H1 (cell line): ENCODE measurements at regions not wholly inside any gene's neighbourhood (a gene's known extent, or its start where the extent isn't known, plus 50 kb on each side); places are given as distances from the start of the nearest gene placed in this dataset.

Experiments
- CTCF ChIA-PET: fragments of 300-600 bp; sonication (Branson Sonifier 250); formaldehyde crosslinking; loops from one replicate; lab custom pipeline; 2021; ENCODE audit not compliant: partially characterized antibody; lab: Charles Lee
- POLR2A ChIA-PET: fragments of 300-600 bp; sonication (Branson Sonifier 250); formaldehyde crosslinking; loops from one replicate; lab custom pipeline; 2021; ENCODE audit warnings: inconsistent platforms; ENCODE audit not compliant: partially characterized antibody; lab: Charles Lee
- DNase-seq, 2 experiments: peaks; one replicate each; pipeline versions ENCODE4 v3.0.0 to v3.0.0-alpha.2; 2010 to 2022; ENCODE audit warnings: low spot score in 2 of 2, low read depth in 1 of 2, mixed read lengths in 1 of 2
- FAIRE-seq: peaks from 2 replicates; lab custom pipeline; 2011; peaks lifted over from hg19 to GRCh38; lab: Jason Lieb, UNC
- H2AFZ ChIP-seq: 2 replicates; pipeline ENCODE4 v1.8.1; 2012; ENCODE audit warnings: low read length, inconsistent platforms
- H2AK5ac ChIP-seq: 2 replicates; pipeline ENCODE4 v1.6.1; 2013; ENCODE audit warnings: low read depth, low read length
- H2BK120ac ChIP-seq: replicated peaks from 2 replicates; pipeline ENCODE3; 2013; ENCODE audit warnings: low read depth, low read length, inconsistent platforms
- H2BK12ac ChIP-seq: 2 replicates; pipeline ENCODE4 v1.6.1; 2013; ENCODE audit warnings: low read depth, low read length
- H2BK15ac ChIP-seq: 2 replicates; pipeline ENCODE4 v1.6.1; 2013; ENCODE audit warnings: low read length
- H2BK20ac ChIP-seq: 2 replicates; pipeline ENCODE4 v1.6.1; 2013; ENCODE audit warnings: low read length
- H2BK5ac ChIP-seq: 2 replicates; pipeline ENCODE4 v1.6.1; 2013; ENCODE audit warnings: low read depth, low read length
- H3K14ac ChIP-seq: 2 replicates; pipeline ENCODE4 v1.6.1; 2013; ENCODE audit warnings: inconsistent platforms; ENCODE audit not compliant: insufficient read length
- H3K18ac ChIP-seq: 2 replicates; pipeline ENCODE4 v1.6.1; 2013; ENCODE audit warnings: low read length; ENCODE audit errors: extremely low read depth
- H3K23ac ChIP-seq: 2 replicates; pipeline ENCODE4 v1.6.1; 2013; ENCODE audit warnings: inconsistent platforms; ENCODE audit not compliant: insufficient read length
- H3K23me2 ChIP-seq: 2 replicates; pipeline ENCODE4 v1.6.1; 2013; ENCODE audit warnings: low read depth, low read length
- H3K27ac ChIP-seq: 2 replicates; pipeline ENCODE4 v1.6.1; 2011; ENCODE audit warnings: low read depth, low read length, inconsistent platforms
- H3K27me3 ChIP-seq, 4 experiments: replicated peaks in 1 of 4; 1 replicate in 1 of 4; 2 replicates in 3 of 4; pipeline versions ENCODE4 v1.6.1 to v1.8.1; 2011 to 2013; ENCODE audit warnings: low read length in 3 of 4, mild to moderate bottlenecking in 3 of 4, inconsistent platforms in 2 of 4, mixed read lengths in 2 of 4, moderate library complexity in 1 of 4; ENCODE audit not compliant: control insufficient read depth in 3 of 4, insufficient read depth in 3 of 4; ENCODE audit errors: extremely low read depth in 1 of 4
- H3K36me3 ChIP-seq, 4 experiments: 2 replicates each; pipeline versions ENCODE4 v1.6.1 to v1.8.1; 2011 to 2013; ENCODE audit warnings: mild to moderate bottlenecking in 4 of 4, low read length in 3 of 4, moderate library complexity in 2 of 4, control low read depth in 1 of 4, inconsistent platforms in 1 of 4; ENCODE audit not compliant: insufficient read depth in 4 of 4, control insufficient read depth in 2 of 4
- H3K4ac ChIP-seq: replicated peaks from 2 replicates; pipeline ENCODE3; 2013; ENCODE audit warnings: low read length, low read depth, mixed read lengths, inconsistent platforms; ENCODE audit not compliant: insufficient read length
- H3K4me1 ChIP-seq, 4 experiments: replicated peaks in 1 of 4; 1 replicate in 1 of 4; 2 replicates in 3 of 4; pipeline versions ENCODE4 v1.6.1 to v1.8.1; 2011 to 2013; ENCODE audit warnings: low read length in 3 of 4, inconsistent platforms in 2 of 4, mixed read lengths in 1 of 4; ENCODE audit not compliant: insufficient read depth in 4 of 4, control insufficient read depth in 3 of 4
- H3K4me2 ChIP-seq, 2 experiments: 2 replicates each; pipeline versions ENCODE4 v1.6.1 to v1.8.1; 2011 to 2013; ENCODE audit warnings: low read depth in 2 of 2, low read length in 2 of 2, control low read depth in 1 of 2, inconsistent platforms in 1 of 2, mild to moderate bottlenecking in 1 of 2; ENCODE audit not compliant: insufficient read depth in 1 of 2
- H3K4me3 ChIP-seq, 4 experiments: fragments of 200-600, 300-600 bp in 1 of 4; sonication (generic), shearing (Covaris generic), sonication (Bioruptor Twin) in 1 of 4; 2 replicates each; pipeline versions ENCODE4 v1.5.1 to v1.8.1; 2011 to 2016; ENCODE audit warnings: low read length in 4 of 4, low read depth in 3 of 4, control low read depth in 2 of 4, inconsistent platforms in 2 of 4, mild to moderate bottlenecking in 2 of 4, mixed read lengths in 1 of 4, moderate library complexity in 1 of 4; ENCODE audit not compliant: insufficient read depth in 2 of 4; ENCODE audit errors: extremely low read depth in 1 of 4
- H3K56ac ChIP-seq: replicated peaks from 2 replicates; pipeline ENCODE3; 2013; ENCODE audit warnings: low read depth, mild to moderate bottlenecking, mixed read lengths, low read length, inconsistent platforms; ENCODE audit not compliant: insufficient read length
- H3K79me1 ChIP-seq: 2 replicates; pipeline ENCODE4 v1.6.1; 2013; ENCODE audit warnings: low read depth, low read length, control low read depth
- H3K79me2 ChIP-seq, 2 experiments: 2 replicates each; pipeline versions ENCODE4 v1.6.1 to v1.8.1; 2012 to 2013; ENCODE audit warnings: low read length in 2 of 2, mild to moderate bottlenecking in 2 of 2, inconsistent platforms in 1 of 2; ENCODE audit not compliant: insufficient read depth in 2 of 2, control insufficient read depth in 1 of 2
- H3K9ac ChIP-seq, 4 experiments: replicated peaks in 1 of 4; 1 replicate in 1 of 4; 2 replicates in 3 of 4; pipeline versions ENCODE4 v1.6.1 to v1.8.1; 2011 to 2013; ENCODE audit warnings: low read depth in 3 of 4, low read length in 3 of 4, control low read depth in 2 of 4, mild to moderate bottlenecking in 2 of 4, moderate library complexity in 2 of 4, inconsistent platforms in 1 of 4; ENCODE audit errors: extremely low read depth in 1 of 4
- H3K9me3 ChIP-seq, 2 experiments: 2 replicates each; pipeline versions ENCODE4 v1.6.1 to v1.8.1; 2012 to 2013; ENCODE audit warnings: mild to moderate bottlenecking in 2 of 2, moderate library complexity in 2 of 2, control low read depth in 1 of 2, inconsistent platforms in 1 of 2, low read depth in 1 of 2, low read length in 1 of 2, mixed read lengths in 1 of 2; ENCODE audit not compliant: insufficient read depth in 2 of 2
- H4K20me1 ChIP-seq, 2 experiments: replicated peaks in 1 of 2; 2 replicates each; pipeline versions ENCODE3 to v1.8.1; 2011 to 2013; ENCODE audit warnings: inconsistent platforms in 2 of 2, low read length in 2 of 2, mild to moderate bottlenecking in 1 of 2; ENCODE audit not compliant: insufficient read depth in 2 of 2, control insufficient read depth in 1 of 2
- H4K5ac ChIP-seq: 2 replicates; pipeline ENCODE4 v1.6.1; 2013; ENCODE audit warnings: low read length, low read depth, mixed read lengths, inconsistent platforms; ENCODE audit not compliant: insufficient read length
- H4K8ac ChIP-seq: 2 replicates; pipeline ENCODE4 v1.8.0; 2013; ENCODE audit warnings: mild to moderate bottlenecking, moderate library complexity, low read length, inconsistent platforms; ENCODE audit not compliant: insufficient read depth; ENCODE audit errors: extremely low read depth
- H4K91ac ChIP-seq: replicated peaks from 2 replicates; pipeline ENCODE3; 2013; ENCODE audit warnings: low read length, mixed read lengths, inconsistent platforms; ENCODE audit not compliant: insufficient read length
- ASH2L ChIP-seq: fragments of 200-600, 300-600 bp; sonication (generic); IDR thresholded peaks from one replicate; pipeline ENCODE4 v1.7.1; 2017; ENCODE audit warnings: low read length
- BCL11A ChIP-seq, 2 experiments: IDR thresholded peaks; one replicate each; pipeline ENCODE4 v1.6.1; 2011; ENCODE audit warnings: low read depth in 2 of 2, low read length in 2 of 2, mild to moderate bottlenecking in 2 of 2
- CBX5 ChIP-seq: fragments of 300-800, 300-1000 bp; sonication (generic); IDR thresholded peaks from 2 replicates; pipeline ENCODE4 v1.7.1; 2016; ENCODE audit warnings: antibody characterized with exemption, low read length, low read depth
- CHD1 ChIP-seq: IDR thresholded peaks from 2 replicates; pipeline ENCODE4 v1.6.1; 2012; ENCODE audit warnings: low read depth, low read length, improper control_type of control experiment
- CTCF ChIP-seq, 3 experiments: IDR thresholded peaks; 1 replicate in 2 of 3; 2 replicates in 1 of 3; pipeline versions ENCODE4 v1.5.1 to v1.6.1; 2011; ENCODE audit warnings: low read length in 3 of 3, mild to moderate bottlenecking in 3 of 3, inconsistent platforms in 2 of 3, low read depth in 1 of 3, moderate library complexity in 1 of 3; ENCODE audit not compliant: insufficient read depth in 1 of 3; ENCODE audit errors: control extremely low read depth in 1 of 3
- EGR1 ChIP-seq: IDR thresholded peaks from 2 replicates; pipeline ENCODE4 v1.6.1; 2011; ENCODE audit warnings: low read depth, low read length, borderline replicate concordance
- KDM1A ChIP-seq: fragments of 200-600, 300-600 bp; sonication (generic); IDR thresholded peaks from 2 replicates; pipeline ENCODE4 v1.7.1; 2016; ENCODE audit warnings: mild to moderate bottlenecking, low read length, borderline replicate concordance
- PHF8 ChIP-seq: fragments of 200-600 bp; sonication (generic); conservative IDR thresholded peaks from 2 replicates; pipeline ENCODE4 v1.7.1; 2012; ENCODE audit warnings: low read depth, mild to moderate bottlenecking, inconsistent platforms, low read length, moderate library complexity
- POU5F1 ChIP-seq: IDR thresholded peaks from 2 replicates; pipeline ENCODE4 v1.6.1; 2011; ENCODE audit warnings: low read depth, mild to moderate bottlenecking, low read length, moderate library complexity
- SIX5 ChIP-seq: IDR thresholded peaks from 2 replicates; pipeline ENCODE4 v1.6.1; 2011; ENCODE audit warnings: mild to moderate bottlenecking, low read depth, low read length
- SP4 ChIP-seq: IDR thresholded peaks from 2 replicates; pipeline ENCODE4 v1.6.1; 2012; ENCODE audit warnings: low read length, inconsistent platforms
- WGBS, 2 experiments: shearing (Covaris generic) in 1 of 2; methylation state at CpG; one replicate each; pipeline versions ENCODE4 v1.1.6 to v1.1.7; 2013 to 2015; ENCODE audit warnings: low lambda C conversion rate in 2 of 2, mixed read lengths in 2 of 2, inconsistent platforms in 1 of 2, low coverage in 1 of 2, missing lambda C conversion rate in 1 of 2; ENCODE audit not compliant: insufficient replicate concordance in 2 of 2, insufficient coverage in 1 of 2, insufficient read length in 1 of 2; ENCODE audit errors: extremely low coverage in 1 of 2, missing lambda C conversion rate in 1 of 2; 5-methylcytosine and 5-hydroxymethylcytosine counted together

- Histone ChIP-seq H4K91ac (no peak overlapping the region), H4K5ac (no peak overlapping the region), H3K4me3 (no peak overlapping the region), H3K36me3 (peaks cover 0 to 3% (median 0%) of the 10 kb centered on the region in 4 experiments; a peak in 1 of 8 replicates), H3K27ac (no peak overlapping the region), H3K79me2 (no peaks in the 10 kb centered on the region), H2BK20ac (no peak overlapping the region), H4K20me1 (no peaks in the 10 kb centered on the region), H3K56ac (no peak overlapping the region), H3K79me1 (no peaks in the 10 kb centered on the region), H2AFZ (no peak overlapping the region), H3K18ac (no peak overlapping the region), H3K14ac (no peak overlapping the region), H3K27me3 (no peaks in the 10 kb centered on the region), H3K23me2 (no peaks in the 10 kb centered on the region), H2BK120ac (no peak overlapping the region), H3K23ac (no peak overlapping the region), H2BK5ac (no peak overlapping the region), H2AK5ac (no peak overlapping the region), H4K8ac (no peak overlapping the region), H3K4ac (no peak overlapping the region), H3K4me1 (no peaks in the 10 kb centered on the region), H2BK15ac (no peak overlapping the region), H2BK12ac (no peak overlapping the region), H3K4me2 (no peak overlapping the region), H3K9ac (no peak overlapping the region), H3K9me3 (peaks cover 0 to 5% of the 10 kb centered on the region in 2 experiments; a peak in 3 of 4 replicates)
- DNase-seq = no peak
- ChIA-PET POLR2A (no interaction called here), CTCF (no interaction called here)
- FAIRE-seq = no peak
- WGBS, 2 experiments = 92% methylated on average over 4 of the region's 4 CpGs; no CpG with 5 or more reads in 1 of the 2 experiments
- TF ChIP-seq ASH2L (no peak), EGR1 (no peak), CTCF (IDR thresholded peaks at IDR 0.05; ENCODE audit: control extremely low read depth in 1 of 3, insufficient read depth in 1 of 3, low read depth in 1 of 3, low read length in 3 of 3) (no peak), CBX5 (no peak), KDM1A (no peak), PHF8 (no peak), POU5F1 (no peak), CHD1 (no peak), SP4 (no peak), BCL11A (IDR thresholded peaks at IDR 0.05; ENCODE audit: low read depth in 2 of 2, low read length in 2 of 2) (no peak), SIX5 (no peak)
Measured at GRCh38 chr5:32984851-32985610, 273.9 kb downstream of the NPR3 start.
